GM23338 (cell line): ENCODE measurements at regions not wholly inside any gene's neighbourhood (a gene's known extent, or its start where the extent isn't known, plus 50 kb on each side); places are given as distances from the start of the nearest gene placed in this dataset.

Source experiments
- ATAC-seq: fragments of 200-7000 bp; cut with Tn5 transposase; 3 replicates; pipeline ENCODE4 v1.9.1; 2020
- DNase-seq: peaks from one replicate; pipeline ENCODE4 v3.0.0-alpha.2; 2015; ENCODE audit warnings: low spot score
- H2AFZ ChIP-seq: fragments of 200-600 bp; sonication (generic); 2 replicates; pipeline ENCODE4 v1.8.0; 2016; ENCODE audit warnings: antibody characterized with exemption, mild to moderate bottlenecking, moderate library complexity
- H3F3A ChIP-seq: fragments of 200-600 bp; sonication (generic); replicated peaks from 2 replicates; pipeline ENCODE4 v1.8.0; 2017; ENCODE audit warnings: antibody characterized with exemption, mixed run types, low read depth
- H3K27ac ChIP-seq: fragments of 200-600 bp; sonication (generic); 2 replicates; pipeline ENCODE4 v1.6.1; 2016; ENCODE audit warnings: low read depth
- H3K27me3 ChIP-seq: fragments of 200-600 bp; sonication (generic); 2 replicates; pipeline ENCODE4 v1.8.0; 2016; ENCODE audit warnings: mild to moderate bottlenecking, mixed run types, moderate library complexity; ENCODE audit not compliant: insufficient read depth
- H3K36me3 ChIP-seq: fragments of 200-600 bp; sonication (generic); 2 replicates; pipeline ENCODE4 v1.8.0; 2016; ENCODE audit warnings: mild to moderate bottlenecking; ENCODE audit not compliant: insufficient read depth
- H3K4me1 ChIP-seq: fragments of 200-600 bp; sonication (generic); 2 replicates; pipeline ENCODE4 v1.8.0; 2016; ENCODE audit warnings: mild to moderate bottlenecking, moderate library complexity; ENCODE audit not compliant: insufficient read depth
- H3K4me2 ChIP-seq: fragments of 200-600 bp; sonication (generic); 2 replicates; pipeline ENCODE4 v1.7.1; 2017; ENCODE audit warnings: mixed run types
- H3K4me3 ChIP-seq: fragments of 200-600 bp; sonication (generic); 2 replicates; pipeline ENCODE4 v1.6.1; 2016; ENCODE audit warnings: mixed run types
- H3K79me2 ChIP-seq: fragments of 200-600 bp; sonication (generic); replicated peaks from 2 replicates; pipeline ENCODE4 v1.8.0; 2017; ENCODE audit warnings: mild to moderate bottlenecking; ENCODE audit not compliant: insufficient read depth
- H3K9me2 ChIP-seq: fragments of 200-600 bp; sonication (generic); 2 replicates; pipeline ENCODE4 v1.8.0; 2017; ENCODE audit not compliant: insufficient read depth
- H4K20me1 ChIP-seq: fragments of 200-600 bp; sonication (generic); replicated peaks from 2 replicates; pipeline ENCODE4 v1.8.0; 2017; ENCODE audit warnings: mild to moderate bottlenecking; ENCODE audit not compliant: insufficient read depth
- H3K27ac Mint-ChIP-seq: 2 replicates; pipeline ENCODE4 v1.8.0; 2020; ENCODE audit warnings: inconsistent platforms, mild to moderate bottlenecking, moderate library complexity, mixed read lengths
- H3K27me3 Mint-ChIP-seq: 3 replicates; pipeline ENCODE4 v1.8.0; 2022; ENCODE audit warnings: low read depth, mild to moderate bottlenecking, moderate library complexity, mixed read lengths, inconsistent platforms; ENCODE audit not compliant: insufficient read depth, poor library complexity
- H3K36me3 Mint-ChIP-seq: 3 replicates; pipeline ENCODE4 v1.8.0; 2021; ENCODE audit warnings: low read depth, mild to moderate bottlenecking, inconsistent platforms, moderate library complexity, mixed read lengths
- H3K4me1 Mint-ChIP-seq: 3 replicates; pipeline ENCODE4 v1.8.0; 2020; ENCODE audit warnings: mild to moderate bottlenecking, inconsistent platforms, mixed read lengths
- H3K4me3 Mint-ChIP-seq: 3 replicates; pipeline ENCODE4 v1.8.0; 2021; ENCODE audit warnings: moderate library complexity, mild to moderate bottlenecking, inconsistent platforms, mixed read lengths
- H3K9me3 Mint-ChIP-seq: 3 replicates; pipeline ENCODE4 v1.8.0; 2020; ENCODE audit warnings: moderate library complexity, mild to moderate bottlenecking, inconsistent platforms, mixed read lengths
- JUNB ChIP-seq: IDR thresholded peaks from one replicate; pipeline ENCODE4 v1.6.1; 2016; ENCODE audit warnings: antibody characterized with exemption; ENCODE audit not compliant: unreplicated experiment
- TF ChIP-seq, protein P1 (sequence below): fragments of 250-450 bp; sonication (Bioruptor Pico); IDR thresholded peaks from 2 replicates; pipeline ENCODE4 v1.5.0; 2020; ENCODE audit warnings: mild to moderate bottlenecking, moderate library complexity
- TF ChIP-seq, protein P2 (sequence below), 2 experiments: fragments of 200-600 bp in 1 of 2; sonication (generic) in 1 of 2; conservative IDR thresholded peaks; 2 replicates each; pipeline versions ENCODE4 v1.5.1 to v1.6.1; 2016 to 2017; ENCODE audit warnings: antibody characterized with exemption in 2 of 2, low read depth in 2 of 2, mild to moderate bottlenecking in 2 of 2, moderate library complexity in 1 of 2

DNA sequence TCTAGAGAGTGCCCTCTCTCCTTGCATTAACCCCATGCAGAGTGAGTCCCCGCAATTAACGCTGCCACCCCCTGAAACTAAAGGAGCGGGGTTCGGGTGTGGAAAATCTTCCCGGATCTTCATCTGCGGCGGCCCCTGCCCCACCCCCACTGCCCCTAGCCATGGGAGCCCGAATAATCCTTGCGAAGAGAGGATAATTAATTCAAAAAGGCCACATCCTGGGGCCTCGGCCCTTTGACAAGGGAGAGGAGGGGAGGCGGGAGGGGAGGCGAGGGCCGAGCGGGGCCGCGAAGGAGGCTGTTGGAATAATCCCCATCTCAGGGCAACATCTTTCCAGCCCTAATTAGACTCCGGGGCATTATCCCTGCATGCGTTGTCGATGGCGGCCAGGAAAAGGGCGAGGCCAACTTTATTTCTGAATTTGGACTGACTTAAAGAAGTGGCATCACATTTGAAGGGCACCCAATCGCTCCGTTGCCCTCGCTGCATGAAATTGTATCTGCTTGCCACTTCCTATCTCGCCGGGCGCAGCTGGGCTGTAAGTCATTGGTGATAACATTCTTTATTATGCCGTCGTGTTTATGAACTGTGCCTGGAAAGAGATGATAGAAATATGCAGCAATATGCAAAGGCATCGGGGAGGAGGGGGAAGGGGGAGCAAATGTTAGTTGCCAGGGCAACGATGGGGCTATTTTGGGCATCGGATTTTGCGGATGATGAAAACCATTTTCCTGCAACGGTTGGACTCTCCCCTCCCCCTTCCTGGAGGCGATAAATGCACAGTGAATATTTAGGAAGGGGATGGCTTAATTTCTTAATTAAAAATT, 387.1 kb upstream of the TNRC6C start (continued):
- TF ChIP-seq, protein P1, sequence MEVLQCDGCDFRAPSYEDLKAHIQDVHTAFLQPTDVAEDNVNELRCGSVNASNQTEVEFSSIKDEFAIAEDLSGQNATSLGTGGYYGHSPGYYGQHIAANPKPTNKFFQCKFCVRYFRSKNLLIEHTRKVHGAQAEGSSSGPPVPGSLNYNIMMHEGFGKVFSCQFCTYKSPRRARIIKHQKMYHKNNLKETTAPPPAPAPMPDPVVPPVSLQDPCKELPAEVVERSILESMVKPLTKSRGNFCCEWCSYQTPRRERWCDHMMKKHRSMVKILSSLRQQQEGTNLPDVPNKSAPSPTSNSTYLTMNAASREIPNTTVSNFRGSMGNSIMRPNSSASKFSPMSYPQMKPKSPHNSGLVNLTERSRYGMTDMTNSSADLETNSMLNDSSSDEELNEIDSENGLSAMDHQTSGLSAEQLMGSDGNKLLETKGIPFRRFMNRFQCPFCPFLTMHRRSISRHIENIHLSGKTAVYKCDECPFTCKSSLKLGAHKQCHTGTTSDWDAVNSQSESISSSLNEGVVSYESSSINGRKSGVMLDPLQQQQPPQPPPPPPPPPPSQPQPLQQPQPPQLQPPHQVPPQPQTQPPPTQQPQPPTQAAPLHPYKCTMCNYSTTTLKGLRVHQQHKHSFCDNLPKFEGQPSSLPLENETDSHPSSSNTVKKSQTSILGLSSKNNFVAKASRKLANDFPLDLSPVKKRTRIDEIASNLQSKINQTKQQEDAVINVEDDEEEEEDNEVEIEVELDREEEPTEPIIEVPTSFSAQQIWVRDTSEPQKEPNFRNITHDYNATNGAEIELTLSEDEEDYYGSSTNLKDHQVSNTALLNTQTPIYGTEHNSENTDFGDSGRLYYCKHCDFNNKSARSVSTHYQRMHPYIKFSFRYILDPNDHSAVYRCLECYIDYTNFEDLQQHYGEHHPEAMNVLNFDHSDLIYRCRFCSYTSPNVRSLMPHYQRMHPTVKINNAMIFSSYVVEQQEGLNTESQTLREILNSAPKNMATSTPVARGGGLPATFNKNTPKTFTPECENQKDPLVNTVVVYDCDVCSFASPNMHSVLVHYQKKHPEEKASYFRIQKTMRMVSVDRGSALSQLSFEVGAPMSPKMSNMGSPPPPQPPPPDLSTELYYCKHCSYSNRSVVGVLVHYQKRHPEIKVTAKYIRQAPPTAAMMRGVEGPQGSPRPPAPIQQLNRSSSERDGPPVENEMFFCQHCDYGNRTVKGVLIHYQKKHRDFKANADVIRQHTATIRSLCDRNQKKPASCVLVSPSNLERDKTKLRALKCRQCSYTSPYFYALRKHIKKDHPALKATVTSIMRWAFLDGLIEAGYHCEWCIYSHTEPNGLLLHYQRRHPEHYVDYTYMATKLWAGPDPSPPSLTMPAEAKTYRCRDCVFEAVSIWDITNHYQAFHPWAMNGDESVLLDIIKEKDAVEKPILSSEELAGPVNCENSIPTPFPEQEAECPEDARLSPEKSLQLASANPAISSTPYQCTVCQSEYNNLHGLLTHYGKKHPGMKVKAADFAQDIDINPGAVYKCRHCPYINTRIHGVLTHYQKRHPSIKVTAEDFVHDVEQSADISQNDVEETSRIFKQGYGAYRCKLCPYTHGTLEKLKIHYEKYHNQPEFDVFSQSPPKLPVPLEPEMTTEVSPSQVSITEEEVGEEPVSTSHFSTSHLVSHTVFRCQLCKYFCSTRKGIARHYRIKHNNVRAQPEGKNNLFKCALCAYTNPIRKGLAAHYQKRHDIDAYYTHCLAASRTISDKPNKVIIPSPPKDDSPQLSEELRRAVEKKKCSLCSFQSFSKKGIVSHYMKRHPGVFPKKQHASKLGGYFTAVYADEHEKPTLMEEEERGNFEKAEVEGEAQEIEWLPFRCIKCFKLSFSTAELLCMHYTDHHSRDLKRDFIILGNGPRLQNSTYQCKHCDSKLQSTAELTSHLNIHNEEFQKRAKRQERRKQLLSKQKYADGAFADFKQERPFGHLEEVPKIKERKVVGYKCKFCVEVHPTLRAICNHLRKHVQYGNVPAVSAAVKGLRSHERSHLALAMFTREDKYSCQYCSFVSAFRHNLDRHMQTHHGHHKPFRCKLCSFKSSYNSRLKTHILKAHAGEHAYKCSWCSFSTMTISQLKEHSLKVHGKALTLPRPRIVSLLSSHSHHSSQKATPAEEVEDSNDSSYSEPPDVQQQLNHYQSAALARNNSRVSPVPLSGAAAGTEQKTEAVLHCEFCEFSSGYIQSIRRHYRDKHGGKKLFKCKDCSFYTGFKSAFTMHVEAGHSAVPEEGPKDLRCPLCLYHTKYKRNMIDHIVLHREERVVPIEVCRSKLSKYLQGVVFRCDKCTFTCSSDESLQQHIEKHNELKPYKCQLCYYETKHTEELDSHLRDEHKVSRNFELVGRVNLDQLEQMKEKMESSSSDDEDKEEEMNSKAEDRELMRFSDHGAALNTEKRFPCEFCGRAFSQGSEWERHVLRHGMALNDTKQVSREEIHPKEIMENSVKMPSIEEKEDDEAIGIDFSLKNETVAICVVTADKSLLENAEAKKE: no peak

DNA sequence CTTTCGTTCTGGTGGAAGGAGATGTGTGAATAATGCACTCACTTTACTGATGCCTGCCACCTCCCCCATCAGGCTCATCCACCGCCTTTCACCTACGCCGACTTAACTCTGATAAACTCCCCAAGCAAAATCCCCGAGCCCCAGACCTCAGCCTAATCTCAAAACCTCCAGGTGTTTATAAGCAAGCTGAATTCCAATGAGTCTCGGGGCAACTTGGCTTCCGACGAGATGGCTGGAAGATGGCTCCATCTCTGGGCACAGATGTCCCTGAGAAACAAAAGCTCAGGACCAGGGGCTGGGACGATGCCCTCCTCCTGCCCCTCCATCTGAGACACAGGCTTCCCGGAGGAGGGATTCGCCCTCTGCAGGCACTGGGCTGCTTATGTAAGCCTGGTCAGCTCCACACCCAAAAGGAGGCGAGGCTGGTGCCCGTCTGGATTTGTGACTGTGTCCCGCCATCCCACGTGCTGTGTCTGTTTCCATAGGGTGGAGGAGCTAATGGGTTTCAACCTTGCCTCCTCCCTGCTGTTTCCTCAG, 386.4 kb upstream of the TNRC6C start:
- H3K36me3 ChIP-seq: no peaks in the 10 kb centered on the region
- no peaks in the 10 kb centered on the region for H3K9me2 ChIP-seq
- no peak overlapping the region for H3K27ac Mint-ChIP-seq
- H3K27ac ChIP-seq: no peak overlapping the region
- TF ChIP-seq, protein P2, sequence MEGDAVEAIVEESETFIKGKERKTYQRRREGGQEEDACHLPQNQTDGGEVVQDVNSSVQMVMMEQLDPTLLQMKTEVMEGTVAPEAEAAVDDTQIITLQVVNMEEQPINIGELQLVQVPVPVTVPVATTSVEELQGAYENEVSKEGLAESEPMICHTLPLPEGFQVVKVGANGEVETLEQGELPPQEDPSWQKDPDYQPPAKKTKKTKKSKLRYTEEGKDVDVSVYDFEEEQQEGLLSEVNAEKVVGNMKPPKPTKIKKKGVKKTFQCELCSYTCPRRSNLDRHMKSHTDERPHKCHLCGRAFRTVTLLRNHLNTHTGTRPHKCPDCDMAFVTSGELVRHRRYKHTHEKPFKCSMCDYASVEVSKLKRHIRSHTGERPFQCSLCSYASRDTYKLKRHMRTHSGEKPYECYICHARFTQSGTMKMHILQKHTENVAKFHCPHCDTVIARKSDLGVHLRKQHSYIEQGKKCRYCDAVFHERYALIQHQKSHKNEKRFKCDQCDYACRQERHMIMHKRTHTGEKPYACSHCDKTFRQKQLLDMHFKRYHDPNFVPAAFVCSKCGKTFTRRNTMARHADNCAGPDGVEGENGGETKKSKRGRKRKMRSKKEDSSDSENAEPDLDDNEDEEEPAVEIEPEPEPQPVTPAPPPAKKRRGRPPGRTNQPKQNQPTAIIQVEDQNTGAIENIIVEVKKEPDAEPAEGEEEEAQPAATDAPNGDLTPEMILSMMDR (conservative IDR thresholded peaks at IDR 0.05; ENCODE audit: low read depth in 2 of 2): peak in 1 of 2 experiments; percentile 18; a peak in 1 of 4 replicates
- TF ChIP-seq JUNB: no peak
- H2AFZ ChIP-seq: no peak overlapping the region; the same call in 1 of the 2 replicates
- no peaks in the 10 kb centered on the region for H3K27me3 ChIP-seq
- DNase-seq: no peak
- H3K4me3 Mint-ChIP-seq: peak overlapping the region; percentile 41; the same call in 1 of the 3 replicates
- H3K79me2 ChIP-seq: no peaks in the 10 kb centered on the region
- peak overlapping the region; percentile 60; the same call in 1 of the 2 replicates for H3K4me2 ChIP-seq
- no peaks in the 10 kb centered on the region for H4K20me1 ChIP-seq
- H3K4me1 Mint-ChIP-seq: peaks cover 17% of the 10 kb centered on the region
- ATAC-seq: peak; percentile 70
- H3F3A ChIP-seq: no peaks in the 10 kb centered on the region
- H3K27me3 Mint-ChIP-seq: peaks cover 14% of the 10 kb centered on the region
- no peaks in the 10 kb centered on the region; the same call in 2 of the 3 replicates for H3K9me3 Mint-ChIP-seq
- H3K4me3 ChIP-seq: no peak overlapping the region
- H3K36me3 Mint-ChIP-seq: no peaks in the 10 kb centered on the region
- peaks cover 15% of the 10 kb centered on the region for H3K4me1 ChIP-seq
